H1 (cell line): ENCODE measurements at regions not wholly inside any gene's neighbourhood (a gene's known extent, or its start where the extent isn't known, plus 50 kb on each side); places are given as distances from the start of the nearest gene placed in this dataset.

Experiments used
- CTCF ChIA-PET: fragments of 300-600 bp; sonication (Branson Sonifier 250); formaldehyde crosslinking; loops from one replicate; lab custom pipeline; 2021; ENCODE audit not compliant: partially characterized antibody; lab: Charles Lee
- POLR2A ChIA-PET: fragments of 300-600 bp; sonication (Branson Sonifier 250); formaldehyde crosslinking; loops from one replicate; lab custom pipeline; 2021; ENCODE audit warnings: inconsistent platforms; ENCODE audit not compliant: partially characterized antibody; lab: Charles Lee
- DNase-seq, 2 experiments: peaks; one replicate each; pipeline versions ENCODE4 v3.0.0 to v3.0.0-alpha.2; 2010 to 2022; ENCODE audit warnings: low spot score in 2 of 2, low read depth in 1 of 2, mixed read lengths in 1 of 2
- FAIRE-seq: peaks from 2 replicates; lab custom pipeline; 2011; peaks lifted over from hg19 to GRCh38; lab: Jason Lieb, UNC
- H2AFZ ChIP-seq: 2 replicates; pipeline ENCODE4 v1.8.1; 2012; ENCODE audit warnings: low read length, inconsistent platforms
- H2AK5ac ChIP-seq: 2 replicates; pipeline ENCODE4 v1.6.1; 2013; ENCODE audit warnings: low read depth, low read length
- H2BK120ac ChIP-seq: replicated peaks from 2 replicates; pipeline ENCODE3; 2013; ENCODE audit warnings: low read depth, low read length, inconsistent platforms
- H2BK12ac ChIP-seq: 2 replicates; pipeline ENCODE4 v1.6.1; 2013; ENCODE audit warnings: low read depth, low read length
- H2BK15ac ChIP-seq: 2 replicates; pipeline ENCODE4 v1.6.1; 2013; ENCODE audit warnings: low read length
- H2BK20ac ChIP-seq: 2 replicates; pipeline ENCODE4 v1.6.1; 2013; ENCODE audit warnings: low read length
- H2BK5ac ChIP-seq: 2 replicates; pipeline ENCODE4 v1.6.1; 2013; ENCODE audit warnings: low read depth, low read length
- H3K14ac ChIP-seq: 2 replicates; pipeline ENCODE4 v1.6.1; 2013; ENCODE audit warnings: inconsistent platforms; ENCODE audit not compliant: insufficient read length
- H3K18ac ChIP-seq: 2 replicates; pipeline ENCODE4 v1.6.1; 2013; ENCODE audit warnings: low read length; ENCODE audit errors: extremely low read depth
- H3K23ac ChIP-seq: 2 replicates; pipeline ENCODE4 v1.6.1; 2013; ENCODE audit warnings: inconsistent platforms; ENCODE audit not compliant: insufficient read length
- H3K23me2 ChIP-seq: 2 replicates; pipeline ENCODE4 v1.6.1; 2013; ENCODE audit warnings: low read depth, low read length
- H3K27ac ChIP-seq: 2 replicates; pipeline ENCODE4 v1.6.1; 2011; ENCODE audit warnings: low read depth, low read length, inconsistent platforms
- H3K27me3 ChIP-seq, 4 experiments: replicated peaks in 1 of 4; 1 replicate in 1 of 4; 2 replicates in 3 of 4; pipeline versions ENCODE4 v1.6.1 to v1.8.1; 2011 to 2013; ENCODE audit warnings: low read length in 3 of 4, mild to moderate bottlenecking in 3 of 4, inconsistent platforms in 2 of 4, mixed read lengths in 2 of 4, moderate library complexity in 1 of 4; ENCODE audit not compliant: control insufficient read depth in 3 of 4, insufficient read depth in 3 of 4; ENCODE audit errors: extremely low read depth in 1 of 4
- H3K36me3 ChIP-seq, 4 experiments: 2 replicates each; pipeline versions ENCODE4 v1.6.1 to v1.8.1; 2011 to 2013; ENCODE audit warnings: mild to moderate bottlenecking in 4 of 4, low read length in 3 of 4, moderate library complexity in 2 of 4, control low read depth in 1 of 4, inconsistent platforms in 1 of 4; ENCODE audit not compliant: insufficient read depth in 4 of 4, control insufficient read depth in 2 of 4
- H3K4ac ChIP-seq: replicated peaks from 2 replicates; pipeline ENCODE3; 2013; ENCODE audit warnings: low read length, low read depth, mixed read lengths, inconsistent platforms; ENCODE audit not compliant: insufficient read length
- H3K4me1 ChIP-seq, 4 experiments: replicated peaks in 1 of 4; 1 replicate in 1 of 4; 2 replicates in 3 of 4; pipeline versions ENCODE4 v1.6.1 to v1.8.1; 2011 to 2013; ENCODE audit warnings: low read length in 3 of 4, inconsistent platforms in 2 of 4, mixed read lengths in 1 of 4; ENCODE audit not compliant: insufficient read depth in 4 of 4, control insufficient read depth in 3 of 4
- H3K4me2 ChIP-seq, 2 experiments: 2 replicates each; pipeline versions ENCODE4 v1.6.1 to v1.8.1; 2011 to 2013; ENCODE audit warnings: low read depth in 2 of 2, low read length in 2 of 2, control low read depth in 1 of 2, inconsistent platforms in 1 of 2, mild to moderate bottlenecking in 1 of 2; ENCODE audit not compliant: insufficient read depth in 1 of 2
- H3K4me3 ChIP-seq, 4 experiments: fragments of 200-600, 300-600 bp in 1 of 4; sonication (generic), shearing (Covaris generic), sonication (Bioruptor Twin) in 1 of 4; 2 replicates each; pipeline versions ENCODE4 v1.5.1 to v1.8.1; 2011 to 2016; ENCODE audit warnings: low read length in 4 of 4, low read depth in 3 of 4, control low read depth in 2 of 4, inconsistent platforms in 2 of 4, mild to moderate bottlenecking in 2 of 4, mixed read lengths in 1 of 4, moderate library complexity in 1 of 4; ENCODE audit not compliant: insufficient read depth in 2 of 4; ENCODE audit errors: extremely low read depth in 1 of 4
- H3K56ac ChIP-seq: replicated peaks from 2 replicates; pipeline ENCODE3; 2013; ENCODE audit warnings: low read depth, mild to moderate bottlenecking, mixed read lengths, low read length, inconsistent platforms; ENCODE audit not compliant: insufficient read length
- H3K79me1 ChIP-seq: 2 replicates; pipeline ENCODE4 v1.6.1; 2013; ENCODE audit warnings: low read depth, low read length, control low read depth
- H3K79me2 ChIP-seq, 2 experiments: 2 replicates each; pipeline versions ENCODE4 v1.6.1 to v1.8.1; 2012 to 2013; ENCODE audit warnings: low read length in 2 of 2, mild to moderate bottlenecking in 2 of 2, inconsistent platforms in 1 of 2; ENCODE audit not compliant: insufficient read depth in 2 of 2, control insufficient read depth in 1 of 2
- H3K9ac ChIP-seq, 4 experiments: replicated peaks in 1 of 4; 1 replicate in 1 of 4; 2 replicates in 3 of 4; pipeline versions ENCODE4 v1.6.1 to v1.8.1; 2011 to 2013; ENCODE audit warnings: low read depth in 3 of 4, low read length in 3 of 4, control low read depth in 2 of 4, mild to moderate bottlenecking in 2 of 4, moderate library complexity in 2 of 4, inconsistent platforms in 1 of 4; ENCODE audit errors: extremely low read depth in 1 of 4
- H3K9me3 ChIP-seq, 2 experiments: 2 replicates each; pipeline versions ENCODE4 v1.6.1 to v1.8.1; 2012 to 2013; ENCODE audit warnings: mild to moderate bottlenecking in 2 of 2, moderate library complexity in 2 of 2, control low read depth in 1 of 2, inconsistent platforms in 1 of 2, low read depth in 1 of 2, low read length in 1 of 2, mixed read lengths in 1 of 2; ENCODE audit not compliant: insufficient read depth in 2 of 2
- H4K20me1 ChIP-seq, 2 experiments: replicated peaks in 1 of 2; 2 replicates each; pipeline versions ENCODE3 to v1.8.1; 2011 to 2013; ENCODE audit warnings: inconsistent platforms in 2 of 2, low read length in 2 of 2, mild to moderate bottlenecking in 1 of 2; ENCODE audit not compliant: insufficient read depth in 2 of 2, control insufficient read depth in 1 of 2
- H4K5ac ChIP-seq: 2 replicates; pipeline ENCODE4 v1.6.1; 2013; ENCODE audit warnings: low read length, low read depth, mixed read lengths, inconsistent platforms; ENCODE audit not compliant: insufficient read length
- H4K8ac ChIP-seq: 2 replicates; pipeline ENCODE4 v1.8.0; 2013; ENCODE audit warnings: mild to moderate bottlenecking, moderate library complexity, low read length, inconsistent platforms; ENCODE audit not compliant: insufficient read depth; ENCODE audit errors: extremely low read depth
- H4K91ac ChIP-seq: replicated peaks from 2 replicates; pipeline ENCODE3; 2013; ENCODE audit warnings: low read length, mixed read lengths, inconsistent platforms; ENCODE audit not compliant: insufficient read length
- E2F6 ChIP-seq: IDR thresholded peaks from 2 replicates; pipeline ENCODE4 v1.6.1; 2012; ENCODE audit warnings: inconsistent platforms
- GTF2F1 ChIP-seq: IDR thresholded peaks from 2 replicates; pipeline ENCODE4 v1.6.1; 2012; ENCODE audit warnings: low read depth, low read length, improper control_type of control experiment, borderline replicate concordance
- MAX ChIP-seq: IDR thresholded peaks from 2 replicates; pipeline ENCODE4 v1.6.1; 2012; ENCODE audit warnings: inconsistent platforms
- NANOG ChIP-seq: IDR thresholded peaks from 2 replicates; pipeline ENCODE4 v1.6.1; 2011; ENCODE audit warnings: low read length, low read depth, mild to moderate bottlenecking, inconsistent platforms; ENCODE audit not compliant: insufficient read depth, poor library complexity, severe bottlenecking
- NRF1 ChIP-seq: IDR thresholded peaks from 2 replicates; pipeline ENCODE4 v1.6.1; 2011; ENCODE audit warnings: mild to moderate bottlenecking, low read depth, low read length, improper control_type of control experiment
- POLR2A ChIP-seq, 2 experiments: IDR thresholded peaks; 1 replicate in 1 of 2; 2 replicates in 1 of 2; pipeline ENCODE4 v1.6.1; 2011; ENCODE audit warnings: low read depth in 2 of 2, low read length in 2 of 2, mild to moderate bottlenecking in 2 of 2; ENCODE audit errors: control extremely low read depth in 1 of 2
- RAD21 ChIP-seq, 2 experiments: IDR thresholded peaks in 1 of 2; conservative IDR thresholded peaks in 1 of 2; 2 replicates each; pipeline ENCODE4 v1.6.1; 2011; ENCODE audit warnings: low read depth in 2 of 2, low read length in 2 of 2, improper control_type of control experiment in 1 of 2, inconsistent platforms in 1 of 2, mild to moderate bottlenecking in 1 of 2, moderate library complexity in 1 of 2
- RFX5 ChIP-seq: IDR thresholded peaks from 2 replicates; pipeline ENCODE4 v1.6.1; 2011; ENCODE audit warnings: low read depth, low read length, improper control_type of control experiment, borderline replicate concordance
- RNF2 ChIP-seq: fragments of 200-900, 300-1000 bp; sonication (generic); IDR thresholded peaks from 2 replicates; pipeline ENCODE4 v1.7.1; 2016; ENCODE audit warnings: borderline replicate concordance, low read depth, mild to moderate bottlenecking, antibody characterized with exemption, low read length; ENCODE audit not compliant: poor library complexity, severe bottlenecking; ENCODE audit errors: missing control alignments
- SP4 ChIP-seq: IDR thresholded peaks from 2 replicates; pipeline ENCODE4 v1.6.1; 2012; ENCODE audit warnings: low read length, inconsistent platforms
- SRF ChIP-seq: IDR thresholded peaks from 2 replicates; pipeline ENCODE4 v1.6.1; 2011; ENCODE audit warnings: mild to moderate bottlenecking, low read depth, low read length, moderate library complexity
- TAF7 ChIP-seq: optimal IDR thresholded peaks from 2 replicates; pipeline ENCODE3; 2011; ENCODE audit warnings: low read depth, mild to moderate bottlenecking, inconsistent platforms, low read length, moderate library complexity, borderline replicate concordance
- TEAD4 ChIP-seq: IDR thresholded peaks from 2 replicates; pipeline ENCODE4 v1.6.1; 2012; ENCODE audit warnings: low read depth, low read length, inconsistent platforms, mixed read lengths

- no peak overlapping the region for H2BK12ac ChIP-seq
- H2BK20ac ChIP-seq: no peak overlapping the region
- no peaks in the 10 kb centered on the region for H3K36me3 ChIP-seq
- H3K27me3 ChIP-seq: no peaks in the 10 kb centered on the region
- no peak overlapping the region for H2BK5ac ChIP-seq
- ChIA-PET CTCF (no interaction called here), POLR2A (no interaction called here)
- no peaks in the 10 kb centered on the region for H4K20me1 ChIP-seq
- no peak overlapping the region for H3K56ac ChIP-seq
- no peak overlapping the region for H3K9ac ChIP-seq
- H3K4me1 ChIP-seq: no peaks in the 10 kb centered on the region
- no peaks in the 10 kb centered on the region for H3K9me3 ChIP-seq
- H3K4ac ChIP-seq: no peak overlapping the region
- no peak overlapping the region for H3K4me3 ChIP-seq
- H4K5ac ChIP-seq: no peak overlapping the region
- FAIRE-seq (no peak), DNase-seq (no peak)
- H3K79me2 ChIP-seq: no peaks in the 10 kb centered on the region
- no peak overlapping the region for H3K18ac ChIP-seq
- no peak overlapping the region for H3K23ac ChIP-seq
- H3K4me2 ChIP-seq: no peak overlapping the region
- H2BK120ac ChIP-seq: no peak overlapping the region
- no peaks in the 10 kb centered on the region for H3K23me2 ChIP-seq
- no peaks in the 10 kb centered on the region for H3K79me1 ChIP-seq
- H3K14ac ChIP-seq: no peak overlapping the region
- H2AK5ac ChIP-seq: no peak overlapping the region
- H2BK15ac ChIP-seq: no peak overlapping the region
- no peak overlapping the region for H4K8ac ChIP-seq
- H3K27ac ChIP-seq: no peak overlapping the region
- no peak overlapping the region for H2AFZ ChIP-seq
- no peak overlapping the region for H4K91ac ChIP-seq
- TF ChIP-seq SP4 (no peak), NRF1 (no peak), POLR2A (IDR thresholded peaks at IDR 0.05; ENCODE audit: control extremely low read depth in 1 of 2, low read depth in 2 of 2, low read length in 2 of 2) (no peak), RNF2 (no peak), RAD21 (IDR thresholded peaks at IDR 0.05 in 1 of 2, conservative IDR thresholded peaks at IDR 0.05 in 1 of 2; ENCODE audit: low read depth in 2 of 2, low read length in 2 of 2) (no peak), RFX5 (no peak), TAF7 (no peak), NANOG (no peak), SRF (no peak), MAX (no peak), TEAD4 (no peak), E2F6 (no peak), GTF2F1 (no peak)
Observed at GRCh38 chr2:145070703-145071102, 550.8 kb upstream of the ZEB2 start.
